ENCODE measurements at regions not wholly inside any gene's neighbourhood (a gene's known extent, or its start where the extent isn't known, plus 50 kb on each side); places are given as distances from the start of the nearest gene placed in this dataset.

DNA sequence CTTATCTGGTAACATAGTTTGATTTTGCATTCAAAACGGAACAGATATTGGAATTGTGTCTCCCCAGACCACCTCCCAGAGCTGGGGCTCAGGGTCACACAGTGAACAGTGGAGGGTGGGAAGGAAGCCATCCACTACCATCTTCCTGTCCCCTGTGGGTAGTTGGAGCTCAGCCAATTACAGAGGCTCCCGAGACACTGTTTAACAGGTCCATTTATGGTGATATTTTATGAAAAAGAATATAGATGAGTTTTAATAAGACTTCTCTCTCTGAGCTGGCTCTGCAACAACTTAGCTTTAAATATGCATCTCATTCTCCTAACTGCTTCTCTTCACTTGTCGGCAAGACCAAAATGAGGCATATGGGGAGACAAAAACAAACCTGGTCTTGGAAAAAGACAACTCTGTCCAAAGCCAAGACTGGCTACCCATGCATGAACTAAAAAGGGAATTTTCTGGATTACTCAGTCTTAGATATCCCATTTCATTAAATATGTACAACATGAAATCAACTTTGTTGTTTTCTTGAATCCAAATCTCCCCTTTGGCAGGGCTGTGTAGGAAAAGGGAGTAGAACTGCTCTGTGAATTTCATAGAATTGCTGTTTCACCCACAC, 83.8 kb upstream of the HOXC13 start:
- TF ChIP-seq CTCF (IDR thresholded peaks at IDR 0.05) (no peak), POLR2A (IDR thresholded peaks at IDR 0.05) (no peak), EP300 (IDR thresholded peaks at IDR 0.05) (no peak), POLR2AphosphoS5 (IDR thresholded peaks at IDR 0.05) (no peak)

Measured in suprapubic skin (tissue), 4 donors.